HG02588 (cell line): ENCODE measurements at regions not wholly inside any gene's neighbourhood (a gene's known extent, or its start where the extent isn't known, plus 50 kb on each side); places are given as distances from the start of the nearest gene placed in this dataset.
"Not testable (repeated sequence)": the region's sequence is repeated elsewhere in the genome, so short reads cannot be mapped to it uniquely, and the experiment has no call there.

ENCODE experiments used
- ATAC-seq: cut with Tn5 transposase; IDR thresholded peaks from one replicate; pipeline ENCODE4 v1.9.1; 2021; ENCODE audit warnings: mild to moderate bottlenecking, moderate library complexity; ENCODE audit not compliant: unreplicated experiment

DNA sequence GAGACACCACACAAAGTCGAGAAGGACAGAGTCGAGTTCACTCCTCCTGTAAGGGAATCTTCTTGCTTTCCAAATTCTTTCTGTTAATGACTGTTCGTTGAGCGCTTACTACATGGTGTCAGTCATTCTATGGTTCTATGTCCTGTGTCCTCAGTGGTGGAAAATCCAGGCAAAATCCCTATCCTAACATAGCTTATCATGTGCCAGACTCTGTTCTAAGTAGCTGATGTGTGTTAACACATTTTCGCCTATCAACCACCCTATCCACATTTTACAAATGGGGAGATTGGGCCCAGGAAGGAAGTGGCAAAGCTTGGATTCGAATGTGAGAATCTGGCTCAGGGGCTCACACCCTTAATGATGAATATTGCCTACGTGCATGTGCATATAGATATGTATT, 280.1 kb downstream of the GATA3 start:
- ATAC-seq: no peak

DNA sequence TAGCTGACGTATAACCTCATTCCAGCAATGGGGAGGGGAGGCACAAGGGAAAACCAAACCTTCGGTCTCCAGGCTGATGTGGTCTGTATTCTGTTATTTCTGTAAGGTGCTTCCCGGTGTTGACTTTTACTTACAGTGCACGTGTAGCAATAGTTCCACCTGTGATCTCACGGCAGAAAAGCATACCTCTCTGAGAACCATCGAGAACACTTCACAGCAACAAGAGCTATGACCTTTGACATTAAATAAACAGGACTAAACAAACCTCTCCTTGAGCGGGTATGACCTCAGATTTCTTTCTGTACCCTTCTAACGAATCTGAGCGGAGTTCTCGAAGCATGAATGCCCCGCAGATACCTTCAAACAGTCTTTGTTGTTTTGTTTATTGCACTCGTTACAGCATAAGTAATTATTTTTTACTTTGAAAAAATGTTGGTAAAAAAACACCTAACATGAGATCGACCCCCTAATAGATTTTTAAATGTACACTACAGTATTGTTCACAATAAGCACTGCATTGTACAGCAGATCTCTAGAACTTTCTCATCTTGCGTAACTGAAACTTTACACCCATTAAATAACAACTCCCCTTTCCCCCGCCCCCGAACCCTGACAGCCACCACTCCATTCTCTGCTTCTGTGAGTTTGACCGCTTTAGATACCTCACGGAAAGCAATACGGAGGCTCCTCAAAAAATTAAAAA, 282.3 kb downstream of the GATA3 start:
- no peak for ATAC-seq

DNA sequence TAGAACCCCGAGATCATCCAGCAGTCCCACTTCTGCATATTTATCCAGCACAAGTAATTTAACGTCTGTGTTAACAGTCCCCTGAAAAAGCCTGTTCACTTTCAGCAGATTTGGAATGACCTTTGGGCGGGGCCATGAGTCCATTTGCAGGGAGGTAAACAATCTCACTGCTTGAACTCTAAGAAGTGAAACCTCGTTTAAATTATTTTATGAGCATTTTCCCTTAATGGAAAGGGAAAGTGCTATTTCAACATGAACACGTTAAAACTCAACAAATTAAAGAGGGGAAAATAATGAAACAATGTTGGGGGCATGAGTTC, 282.8 kb downstream of the GATA3 start:
- ATAC-seq: no peak

DNA sequence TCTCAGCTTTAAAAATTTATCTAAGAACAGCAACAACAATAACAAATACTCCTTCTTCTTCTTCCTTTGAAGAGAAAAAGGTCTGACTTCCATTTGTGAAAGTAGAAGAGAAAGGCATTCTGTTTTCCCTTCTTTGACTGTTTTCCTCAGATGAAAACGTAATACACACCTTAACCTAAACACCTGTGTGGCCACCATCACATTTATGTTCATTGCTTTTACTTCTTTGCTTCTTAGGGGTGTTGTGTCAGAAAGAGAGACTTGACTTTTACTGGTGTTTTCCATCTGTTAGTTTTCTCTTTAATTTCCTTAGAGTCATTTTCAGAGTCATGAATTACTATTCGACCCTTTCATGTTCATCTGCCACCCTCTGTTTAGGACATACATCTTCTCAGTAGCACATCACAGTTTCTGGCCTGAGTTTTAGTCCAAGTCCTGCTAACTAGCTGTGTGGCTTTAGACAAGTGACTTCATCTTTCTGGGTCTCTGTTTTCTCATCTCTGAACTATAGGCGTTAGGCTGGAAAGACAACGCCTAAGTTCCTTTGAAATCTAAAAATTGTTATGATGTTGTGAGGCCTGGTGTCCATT, 283.8 kb downstream of the GATA3 start:
- no peak for ATAC-seq

DNA sequence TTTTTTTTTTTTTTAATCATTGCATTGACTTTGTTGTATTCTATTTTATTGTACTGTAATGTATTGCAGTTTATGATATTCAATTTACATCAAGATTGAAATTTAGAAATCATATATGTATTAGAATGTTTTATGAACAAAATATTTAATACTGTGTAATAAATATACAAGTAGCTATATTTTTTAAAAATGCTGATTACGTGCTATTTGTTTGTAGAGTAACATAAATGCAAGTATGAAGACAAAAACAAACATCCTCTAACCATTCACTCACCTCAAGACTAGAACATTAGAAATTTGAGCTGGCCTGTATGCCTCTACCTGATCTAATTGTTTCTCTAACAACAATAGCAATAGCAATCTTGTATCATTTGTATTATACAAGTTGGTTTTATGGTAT, 290.3 kb downstream of the GATA3 start:
- ATAC-seq: no peak

DNA sequence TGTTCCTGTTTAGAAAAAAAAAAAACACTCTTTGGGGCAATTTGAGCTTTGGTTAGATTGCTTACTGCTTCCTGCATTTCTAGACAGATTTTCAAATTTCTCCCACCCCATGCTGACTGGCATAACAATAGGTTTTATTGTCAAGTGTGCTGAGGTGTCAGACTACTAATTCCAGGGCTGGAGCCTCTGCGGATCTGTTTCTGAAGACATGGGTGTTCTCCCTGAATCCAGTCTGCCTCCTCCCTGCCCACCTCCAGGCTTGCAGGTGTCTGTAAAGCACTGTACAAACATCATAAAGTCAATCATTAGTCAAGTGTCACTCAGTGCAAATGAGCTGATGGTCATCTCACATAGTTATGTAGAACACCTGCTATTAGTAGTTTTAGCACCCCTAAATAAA, 292.4 kb downstream of the GATA3 start:
- no peak for ATAC-seq

DNA sequence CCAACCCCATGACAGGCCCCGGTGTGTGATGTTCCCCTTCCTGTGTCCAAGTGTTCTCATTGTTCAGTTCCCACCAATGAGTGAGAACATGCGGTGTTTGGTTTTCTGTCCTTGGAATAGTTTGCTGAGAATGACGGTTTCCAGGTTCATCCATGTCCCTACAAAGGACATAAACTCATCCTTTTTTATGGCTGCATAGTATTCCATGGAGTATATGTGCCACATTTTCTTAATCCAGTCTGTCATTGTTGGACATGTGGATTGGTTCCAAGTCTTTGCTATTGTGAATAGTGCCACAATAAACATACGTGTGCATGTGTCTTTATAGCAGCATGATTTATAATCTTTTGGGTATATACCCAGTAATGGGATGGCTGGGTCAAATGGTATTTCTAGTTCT, 293.1 kb downstream of the GATA3 start:
- ATAC-seq: not testable (repeated sequence)

DNA sequence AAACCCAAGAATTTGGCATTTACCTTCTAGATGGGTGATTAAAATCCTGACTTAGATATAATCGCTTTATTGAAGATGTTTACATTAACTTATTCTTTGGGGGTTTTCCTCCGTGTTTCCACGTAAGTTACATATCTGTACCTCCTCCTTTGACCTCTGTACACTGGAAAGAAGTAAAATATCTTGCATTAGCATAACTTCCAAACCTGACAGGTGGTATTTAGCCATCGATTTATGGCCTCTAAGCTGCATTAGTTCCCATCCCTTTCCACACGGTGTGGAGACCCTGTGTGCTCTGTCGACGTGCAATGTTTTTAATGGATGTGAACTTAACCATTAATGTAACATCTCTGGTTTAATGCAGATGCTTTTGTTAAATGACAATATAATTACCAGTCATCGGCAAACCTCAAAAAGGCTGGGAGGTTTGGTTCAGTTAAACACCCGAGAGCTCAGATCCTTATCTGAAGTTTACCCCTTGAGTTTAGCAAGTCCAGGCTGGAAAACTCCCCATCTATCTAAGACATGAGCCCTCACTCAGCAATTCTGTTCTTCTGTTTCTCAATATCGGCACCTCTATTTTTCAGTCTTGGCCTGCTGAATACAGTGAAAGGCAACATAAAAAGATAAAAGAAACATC, 295.2 kb downstream of the GATA3 start:
- no peak for ATAC-seq

DNA sequence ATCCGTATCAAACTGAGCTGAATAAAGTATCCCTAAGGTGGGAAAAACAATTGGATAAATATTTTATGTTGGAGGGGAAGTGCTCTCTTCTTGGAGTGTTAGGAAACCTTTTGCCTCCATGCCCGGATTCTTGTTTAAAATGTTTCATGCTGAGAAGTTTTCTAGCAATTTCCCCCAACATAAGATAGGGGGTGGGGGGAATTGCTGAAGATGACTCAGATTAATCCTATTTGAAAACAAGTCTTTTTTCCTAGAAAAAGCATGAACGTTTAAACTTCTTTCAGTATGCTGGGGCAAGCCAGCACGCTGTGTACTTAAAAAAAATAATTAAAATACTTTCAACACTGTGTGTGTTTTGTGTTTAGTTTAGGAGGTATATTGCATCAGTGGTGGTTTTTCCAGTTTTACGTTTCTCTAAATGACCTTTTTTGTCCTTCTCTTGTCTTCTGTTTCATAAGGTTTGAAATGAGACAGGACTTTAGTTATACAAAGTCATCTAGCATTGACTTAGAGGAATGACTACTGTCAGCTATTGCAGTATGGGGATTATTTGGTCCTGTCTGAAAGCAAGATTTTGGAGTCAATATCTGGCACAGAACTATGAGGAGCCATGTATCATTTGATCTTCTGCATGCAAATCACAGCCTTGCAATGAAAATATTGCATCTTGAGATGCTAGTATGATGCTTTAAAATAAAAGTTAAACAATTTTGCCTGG, 295.9 kb downstream of the GATA3 start:
- no peak for ATAC-seq

DNA sequence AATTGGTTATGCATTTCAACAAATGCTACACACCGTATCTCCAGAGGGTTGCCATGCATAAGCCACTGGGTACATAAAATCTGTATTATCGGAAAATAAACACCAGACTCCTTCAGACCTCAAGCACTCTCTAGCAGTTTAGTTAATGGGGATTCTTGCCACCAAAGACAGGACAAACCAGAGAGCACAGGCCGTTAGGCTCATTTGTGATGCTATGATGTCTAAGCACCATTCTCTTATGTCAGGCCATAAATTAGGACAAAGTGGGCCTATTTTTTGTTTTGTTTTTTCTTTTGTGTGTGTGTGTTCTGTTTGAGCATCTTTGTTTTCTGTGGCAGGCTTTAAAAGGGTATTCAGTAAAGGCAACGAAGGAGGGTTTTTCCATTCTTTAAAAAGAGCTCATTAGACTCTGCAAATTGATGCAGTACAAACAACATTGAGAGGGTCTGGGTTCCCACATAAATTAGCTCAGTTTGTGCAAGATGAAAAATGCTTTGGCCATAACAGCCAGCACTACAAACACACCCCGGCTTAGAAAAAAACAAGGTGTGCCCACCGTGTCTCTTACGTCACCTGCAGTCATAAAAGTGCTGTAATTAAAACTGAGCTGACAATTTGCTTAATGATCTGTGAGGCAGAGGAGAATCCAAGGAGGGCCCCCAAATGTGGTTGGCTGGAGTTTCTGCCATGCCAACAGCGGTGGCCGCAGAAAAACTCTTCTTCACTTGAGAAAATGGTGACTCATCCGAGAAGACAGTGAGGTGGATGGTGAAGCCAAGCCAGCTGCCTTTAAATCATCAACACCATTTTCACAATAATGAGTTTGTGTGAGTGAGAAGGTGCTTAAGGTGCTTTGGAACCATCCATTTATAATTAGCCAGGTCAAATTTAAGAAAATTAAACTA, 297.9 kb downstream of the GATA3 start:
- no peak for ATAC-seq

DNA sequence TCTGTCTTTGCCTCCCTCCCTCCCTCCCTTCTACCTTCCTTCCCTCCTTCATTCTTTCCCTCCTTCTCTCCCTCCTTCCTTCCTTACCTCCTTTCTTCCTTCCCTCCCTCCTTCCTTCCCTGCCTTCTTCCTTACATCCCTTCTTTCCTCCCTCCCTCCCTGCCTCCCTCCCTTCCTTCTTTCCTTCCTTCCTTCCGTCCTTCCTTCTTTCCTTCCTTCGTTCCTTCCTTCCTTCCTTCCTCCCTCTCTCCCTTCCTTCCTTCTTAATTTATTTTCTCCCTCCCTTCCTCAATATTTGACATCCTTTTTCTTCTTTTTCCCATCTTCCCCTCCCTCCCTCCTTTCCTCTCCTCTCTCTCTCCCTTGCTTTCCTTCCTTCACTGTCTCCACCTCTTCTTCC, 301.8 kb downstream of the GATA3 start:
- ATAC-seq: no peak

DNA sequence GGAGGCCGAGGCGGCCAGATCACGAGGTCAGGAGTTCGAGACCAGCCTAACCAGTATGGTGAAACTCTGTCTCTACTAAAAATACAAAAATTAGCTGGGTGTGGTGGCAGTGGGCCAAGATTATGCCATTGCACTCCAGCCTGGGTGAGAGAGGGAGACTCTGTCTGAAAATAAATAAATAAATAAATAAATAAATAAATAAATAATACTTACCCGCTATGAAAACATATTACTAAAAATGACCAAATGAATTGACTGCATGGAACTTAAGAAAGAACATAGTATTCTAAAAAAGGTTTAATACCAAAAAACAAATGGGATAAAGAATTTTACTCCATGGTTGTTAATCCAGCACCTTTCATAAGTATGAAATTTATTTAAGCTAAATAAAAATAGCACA, 305.0 kb downstream of the GATA3 start:
- ATAC-seq: no peak

DNA sequence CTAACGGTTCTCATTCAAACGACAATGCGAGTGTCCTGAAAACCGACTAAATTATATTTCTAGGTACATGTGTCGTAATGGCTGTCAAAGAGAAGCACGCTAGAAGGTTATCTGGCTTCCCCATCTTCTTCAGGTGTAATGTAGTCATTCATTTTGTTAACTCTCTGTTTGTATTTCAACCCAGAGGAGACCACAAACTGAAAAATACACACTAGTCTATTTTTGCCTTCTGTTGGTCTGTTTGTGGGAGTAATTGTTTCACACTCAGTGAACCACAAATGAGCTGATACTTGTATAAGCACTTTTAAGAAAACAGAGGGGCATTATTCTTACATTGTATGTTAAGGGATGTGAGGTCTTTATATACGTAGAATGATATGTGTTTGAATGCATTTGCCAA, 305.9 kb downstream of the GATA3 start:
- ATAC-seq: no peak

DNA sequence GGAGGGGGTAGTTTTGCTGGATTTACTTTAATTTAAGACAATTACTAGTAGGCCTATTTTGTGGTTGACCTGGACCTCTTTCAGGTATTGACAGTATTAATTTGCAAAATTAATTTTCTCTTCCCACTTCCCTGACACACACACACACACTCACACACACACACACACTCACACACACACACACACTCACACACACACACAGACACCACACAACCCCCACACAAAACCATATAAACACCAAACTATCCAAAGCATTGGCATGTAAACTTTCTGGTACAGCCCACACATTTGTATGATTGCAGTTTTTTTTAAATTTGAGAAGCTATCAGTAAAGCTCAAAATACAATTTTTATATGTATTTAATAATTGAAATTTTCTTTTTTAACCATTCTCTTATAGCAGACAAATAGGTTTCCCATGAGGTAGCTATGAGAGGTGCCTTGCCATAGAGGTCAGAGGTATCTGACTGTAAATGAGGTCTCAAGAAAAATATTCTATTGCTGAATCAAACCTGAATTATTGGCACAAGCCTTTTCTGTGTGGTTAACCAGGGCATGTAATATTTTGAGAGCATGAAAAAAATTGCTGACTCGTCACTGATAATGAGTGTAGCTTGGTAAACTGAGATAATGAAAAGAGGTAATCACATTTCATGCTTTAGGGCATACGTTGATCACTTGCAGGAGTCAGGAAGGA, 306.5 kb downstream of the GATA3 start:
- no peak for ATAC-seq

DNA sequence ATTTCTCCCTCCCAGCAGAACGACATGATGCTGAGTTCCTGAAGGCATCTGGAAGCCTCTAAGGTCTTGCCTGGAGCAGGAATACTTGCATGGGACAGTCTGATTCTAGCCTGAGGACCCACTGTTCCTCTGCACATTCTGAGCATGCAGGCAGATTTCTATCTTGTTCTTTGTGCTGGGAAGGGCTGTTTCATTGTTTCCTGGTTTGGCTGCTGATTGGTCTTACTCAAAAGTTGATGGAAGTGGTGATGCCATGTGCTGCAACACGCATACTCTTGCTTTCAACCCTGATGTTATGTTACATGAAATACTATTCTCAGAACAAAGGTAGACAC, 307.0 kb downstream of the GATA3 start:
- ATAC-seq: no peak

DNA sequence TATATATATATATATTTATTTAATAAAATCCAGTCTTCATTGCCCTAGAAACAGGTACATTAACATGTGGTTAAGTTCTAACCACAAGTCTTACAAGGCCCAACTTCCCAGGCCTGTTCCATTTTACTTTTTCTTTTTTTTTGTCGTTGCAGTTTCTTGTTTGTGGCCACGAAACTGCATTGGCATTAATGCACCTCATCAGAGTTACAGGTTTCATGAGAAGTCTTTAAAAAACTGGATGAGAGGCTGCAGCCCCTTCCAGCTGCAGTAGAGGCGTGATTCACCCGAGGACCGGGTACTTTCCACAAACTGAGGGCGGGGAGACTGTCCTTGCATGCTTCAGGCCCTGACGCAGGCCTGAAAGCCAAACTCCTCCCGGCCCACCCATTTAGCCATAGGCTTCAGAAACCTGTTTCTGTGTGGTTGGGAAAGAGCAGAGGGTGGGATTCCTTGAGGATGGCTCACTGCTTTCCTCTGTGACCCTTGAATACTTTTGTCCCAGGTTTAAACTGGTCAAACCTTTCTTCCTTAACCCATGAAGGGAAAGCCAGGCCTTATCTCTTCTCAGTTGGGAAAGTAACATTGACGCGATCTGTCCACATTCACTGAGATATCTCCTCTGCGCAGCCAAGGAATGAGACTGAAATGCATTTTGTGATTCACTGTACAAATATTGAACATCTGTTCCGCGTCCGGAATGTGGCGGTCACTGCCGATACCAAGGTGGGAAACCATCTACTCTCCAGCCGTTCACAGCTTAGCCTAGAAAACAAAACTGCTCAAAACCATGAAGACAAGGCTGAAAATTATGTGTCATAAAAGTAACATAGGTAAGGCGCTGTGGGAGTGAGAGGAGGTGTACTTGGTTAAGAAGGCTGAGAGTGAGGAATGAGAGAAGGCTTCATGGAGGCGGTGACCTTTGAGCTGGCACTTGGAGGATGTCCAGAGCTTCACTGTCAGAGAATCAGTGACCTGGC, 311.7 kb downstream of the GATA3 start:
- no peak for ATAC-seq

DNA sequence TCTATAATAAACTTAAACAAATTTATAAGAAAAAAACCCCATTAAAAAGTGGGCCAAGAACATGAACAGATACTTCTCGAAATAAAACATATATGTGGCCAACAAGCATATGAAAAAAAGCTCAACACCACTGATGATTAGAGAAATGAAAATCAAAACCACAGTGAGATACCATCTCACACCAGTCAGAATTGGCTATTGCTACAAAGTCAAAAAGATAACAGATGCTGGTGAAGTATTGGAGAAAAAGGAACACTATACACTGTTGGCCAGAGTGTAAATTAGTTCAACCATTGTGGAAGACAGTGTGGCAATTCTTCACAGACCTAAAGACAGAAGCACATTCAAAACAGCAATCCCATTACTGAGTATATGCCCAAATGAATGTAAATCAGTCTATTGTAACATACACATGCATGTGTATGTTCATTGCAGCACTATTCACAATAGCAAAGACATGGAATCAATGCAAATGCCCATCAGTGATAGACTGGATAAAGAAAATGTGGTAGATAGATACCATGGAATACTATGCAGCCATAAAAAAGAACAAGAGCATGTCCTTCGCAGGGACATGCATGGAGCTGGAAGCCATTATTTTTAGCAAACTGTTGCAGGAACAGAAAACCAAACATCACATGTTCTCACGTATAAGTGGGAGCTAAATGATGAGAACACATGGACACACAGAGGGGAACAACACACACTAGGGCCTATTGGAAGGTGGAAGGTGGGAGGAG, 313.4 kb downstream of the GATA3 start:
- ATAC-seq: not testable (repeated sequence)

DNA sequence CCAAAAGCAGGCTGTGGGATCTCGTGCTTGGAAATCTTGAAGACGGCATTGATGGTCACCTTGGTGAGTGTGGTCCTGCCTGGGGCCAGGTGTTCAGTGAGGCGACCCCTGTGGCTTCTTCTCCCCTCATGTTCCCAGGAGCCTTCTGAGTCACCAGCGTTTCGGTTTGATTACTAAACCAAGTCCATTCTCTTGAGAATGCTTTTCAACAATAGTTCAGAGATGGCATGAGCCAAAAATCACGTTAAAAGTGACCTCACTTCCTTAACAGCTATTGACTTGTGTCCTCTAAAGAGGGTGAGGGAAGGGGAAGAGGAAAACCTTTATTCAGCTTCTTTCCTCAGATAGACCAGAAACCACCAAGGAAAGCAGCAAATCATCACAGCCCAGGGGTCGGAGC, 315.2 kb downstream of the GATA3 start:
- ATAC-seq: no peak

DNA sequence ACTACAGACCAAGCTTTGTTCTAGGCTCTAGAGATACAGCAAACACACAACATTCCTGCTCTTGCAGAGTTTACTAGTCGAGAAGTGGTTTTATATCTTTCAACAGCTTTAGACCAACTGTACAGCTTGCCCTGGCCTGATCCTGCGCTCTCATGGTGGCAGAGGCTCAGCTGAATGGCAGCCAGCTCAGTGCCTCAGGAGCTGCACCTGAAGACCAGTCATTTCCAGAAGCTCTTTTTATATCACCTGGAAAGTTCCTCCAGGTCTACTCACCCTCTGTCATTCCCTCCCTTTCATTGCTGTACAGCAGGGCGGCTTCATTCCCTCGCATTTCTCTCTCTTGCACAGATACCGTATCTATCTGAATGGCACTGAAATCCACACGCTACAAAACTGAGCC, 319.8 kb downstream of the GATA3 start:
- ATAC-seq: no peak
